ENCODE measurements at regions not wholly inside any gene's neighbourhood (a gene's known extent, or its start where the extent isn't known, plus 50 kb on each side); places are given as distances from the start of the nearest gene placed in this dataset.
A peak's percentile ranks its signal among the peaks of the same experiment; 100 is the strongest.

DNA sequence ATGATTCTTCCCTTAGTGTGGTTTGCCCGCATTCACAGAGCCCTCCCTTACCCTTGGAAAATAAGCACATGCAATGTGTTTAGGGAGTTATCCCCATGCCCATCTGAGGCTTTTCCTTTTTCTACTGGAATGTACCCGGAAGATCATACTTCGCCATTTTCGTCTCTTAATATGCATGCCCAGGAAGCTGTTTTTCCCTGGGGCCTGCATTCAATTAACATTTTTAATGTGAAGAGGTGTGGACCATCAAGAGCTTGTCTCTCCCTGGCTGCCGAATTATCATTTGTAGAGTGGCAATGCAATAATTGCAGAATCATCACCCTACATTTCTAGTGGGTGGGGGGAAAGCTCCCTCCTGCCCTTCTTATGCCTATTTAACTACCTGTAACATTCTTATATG lies 976.3 kb downstream of the DIPK2A start:
- Mint-ChIP-seq H3K27ac (ENCODE audit: unreplicated experiment) (no peak overlapping the region), H3K36me3 (ENCODE audit: unreplicated experiment) (peaks cover 9% of the 10 kb centered on the region), H3K4me3 (ENCODE audit: unreplicated experiment) (no peak overlapping the region), H3K27me3 (ENCODE audit: unreplicated experiment) (peaks cover 2% of the 10 kb centered on the region), H3K4me1 (ENCODE audit: low read depth, unreplicated experiment) (no peaks in the 10 kb centered on the region), H3K9me3 (ENCODE audit: unreplicated experiment) (peaks cover 5% of the 10 kb centered on the region)
- TF ChIP-seq, protein P1, sequence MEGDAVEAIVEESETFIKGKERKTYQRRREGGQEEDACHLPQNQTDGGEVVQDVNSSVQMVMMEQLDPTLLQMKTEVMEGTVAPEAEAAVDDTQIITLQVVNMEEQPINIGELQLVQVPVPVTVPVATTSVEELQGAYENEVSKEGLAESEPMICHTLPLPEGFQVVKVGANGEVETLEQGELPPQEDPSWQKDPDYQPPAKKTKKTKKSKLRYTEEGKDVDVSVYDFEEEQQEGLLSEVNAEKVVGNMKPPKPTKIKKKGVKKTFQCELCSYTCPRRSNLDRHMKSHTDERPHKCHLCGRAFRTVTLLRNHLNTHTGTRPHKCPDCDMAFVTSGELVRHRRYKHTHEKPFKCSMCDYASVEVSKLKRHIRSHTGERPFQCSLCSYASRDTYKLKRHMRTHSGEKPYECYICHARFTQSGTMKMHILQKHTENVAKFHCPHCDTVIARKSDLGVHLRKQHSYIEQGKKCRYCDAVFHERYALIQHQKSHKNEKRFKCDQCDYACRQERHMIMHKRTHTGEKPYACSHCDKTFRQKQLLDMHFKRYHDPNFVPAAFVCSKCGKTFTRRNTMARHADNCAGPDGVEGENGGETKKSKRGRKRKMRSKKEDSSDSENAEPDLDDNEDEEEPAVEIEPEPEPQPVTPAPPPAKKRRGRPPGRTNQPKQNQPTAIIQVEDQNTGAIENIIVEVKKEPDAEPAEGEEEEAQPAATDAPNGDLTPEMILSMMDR (IDR thresholded peaks at IDR 0.05; ENCODE audit: partially characterized antibody, unreplicated experiment): no peak
- no peak for DNase-seq

DNA sequence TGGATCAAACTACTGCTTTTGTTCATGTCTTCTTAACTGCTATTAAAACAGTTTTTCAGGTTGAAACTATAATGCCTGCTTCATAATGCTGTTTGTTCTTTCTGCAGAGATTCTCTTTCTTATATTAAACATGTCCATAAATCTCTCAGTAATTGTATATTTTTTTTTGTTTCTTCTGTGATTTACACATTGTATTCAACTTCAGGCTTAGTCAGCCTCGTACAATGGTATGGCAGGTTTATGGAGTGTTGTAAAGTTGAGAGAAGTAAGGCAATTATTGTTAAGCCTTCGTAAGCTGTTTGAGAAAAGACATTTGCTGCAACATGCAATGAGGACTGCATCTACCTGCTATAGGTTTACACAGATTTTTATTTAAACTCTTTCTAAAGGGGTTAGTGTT lies 977.1 kb downstream of the DIPK2A start:
- DNase-seq: no peak
- Mint-ChIP-seq H3K36me3 (ENCODE audit: unreplicated experiment) (peaks cover 9% of the 10 kb centered on the region), H3K4me3 (ENCODE audit: unreplicated experiment) (no peak overlapping the region), H3K27ac (ENCODE audit: unreplicated experiment) (no peak overlapping the region), H3K4me1 (ENCODE audit: low read depth, unreplicated experiment) (no peaks in the 10 kb centered on the region), H3K9me3 (ENCODE audit: unreplicated experiment) (peaks cover 5% of the 10 kb centered on the region), H3K27me3 (ENCODE audit: unreplicated experiment) (peaks cover 2% of the 10 kb centered on the region)
- TF ChIP-seq, protein P1 (IDR thresholded peaks at IDR 0.05; ENCODE audit: partially characterized antibody, unreplicated experiment): no peak

DNA sequence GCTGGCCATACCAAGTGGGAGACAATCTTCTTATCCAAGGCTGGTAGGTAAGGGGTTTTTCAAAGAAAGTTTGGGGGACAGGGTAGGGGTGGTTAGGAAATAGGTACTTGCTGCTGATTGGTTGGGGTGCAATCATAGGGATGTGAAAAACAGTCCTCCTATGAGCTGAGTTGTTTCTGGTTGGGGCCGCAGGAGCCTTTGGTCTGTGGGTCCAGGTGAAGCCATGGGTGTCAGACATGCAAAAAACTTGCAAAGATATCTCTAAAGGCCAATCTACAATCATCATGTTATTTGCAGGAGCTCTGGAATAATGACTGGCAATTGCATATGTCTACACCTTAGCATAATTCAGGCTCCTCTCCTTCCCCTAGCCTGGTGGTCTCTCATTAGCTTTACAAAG lies 982.3 kb downstream of the DIPK2A start:
- no peaks in the 10 kb centered on the region for H3K36me3 Mint-ChIP-seq (ENCODE audit: unreplicated experiment)
- H3K4me1 Mint-ChIP-seq (ENCODE audit: low read depth, unreplicated experiment): no peaks in the 10 kb centered on the region
- H3K9me3 Mint-ChIP-seq (ENCODE audit: unreplicated experiment): no peaks in the 10 kb centered on the region
- no peak overlapping the region for H3K27ac Mint-ChIP-seq (ENCODE audit: unreplicated experiment)
- H3K4me3 Mint-ChIP-seq (ENCODE audit: unreplicated experiment): no peak overlapping the region
- no peak for DNase-seq
- no peaks in the 10 kb centered on the region for H3K27me3 Mint-ChIP-seq (ENCODE audit: unreplicated experiment)
- TF ChIP-seq, protein P1 (IDR thresholded peaks at IDR 0.05; ENCODE audit: partially characterized antibody, unreplicated experiment): no peak

GRCh38 chr3:144957398-144958101 lies 985.9 kb downstream of the DIPK2A start:
- H3K27me3 Mint-ChIP-seq (ENCODE audit: unreplicated experiment): no peaks in the 10 kb centered on the region
- H3K4me1 Mint-ChIP-seq (ENCODE audit: low read depth, unreplicated experiment): no peaks in the 10 kb centered on the region
- no peak for DNase-seq
- no peaks in the 10 kb centered on the region for H3K9me3 Mint-ChIP-seq (ENCODE audit: unreplicated experiment)
- TF ChIP-seq, protein P1 (IDR thresholded peaks at IDR 0.05; ENCODE audit: partially characterized antibody, unreplicated experiment): no peak
- no peak overlapping the region for H3K4me3 Mint-ChIP-seq (ENCODE audit: unreplicated experiment)
- peak overlapping the region; percentile 6 for H3K27ac Mint-ChIP-seq (ENCODE audit: unreplicated experiment)
- H3K36me3 Mint-ChIP-seq (ENCODE audit: unreplicated experiment): no peaks in the 10 kb centered on the region

GRCh38 chr3:144963810-144964209 lies 992.2 kb downstream of the DIPK2A start:
- no peak overlapping the region for H3K4me3 Mint-ChIP-seq (ENCODE audit: unreplicated experiment)
- no peak overlapping the region for H3K27ac Mint-ChIP-seq (ENCODE audit: unreplicated experiment)
- no peaks in the 10 kb centered on the region for H3K4me1 Mint-ChIP-seq (ENCODE audit: low read depth, unreplicated experiment)
- H3K9me3 Mint-ChIP-seq (ENCODE audit: unreplicated experiment): no peaks in the 10 kb centered on the region
- no peaks in the 10 kb centered on the region for H3K27me3 Mint-ChIP-seq (ENCODE audit: unreplicated experiment)
- DNase-seq: no peak
- no peaks in the 10 kb centered on the region for H3K36me3 Mint-ChIP-seq (ENCODE audit: unreplicated experiment)
- TF ChIP-seq, protein P1 (IDR thresholded peaks at IDR 0.05; ENCODE audit: partially characterized antibody, unreplicated experiment): no peak

Measured in glutamatergic neuron (in vitro differentiated cells).